ENCODE measurements at regions not wholly inside any gene's neighbourhood (a gene's known extent, or its start where the extent isn't known, plus 50 kb on each side); places are given as distances from the start of the nearest gene placed in this dataset.

GRCh38 chr12:34606749-34607519 is 584.6 kb downstream of the ALG10 start:
- no TSS peak for BruUV-seq (replicated peaks)
- RAD21 ChIA-PET (ENCODE audit: unreplicated experiment), result no interaction called here
- Histone ChIP-seq H3K27me3 (replicated peaks in 1 of 2; ENCODE audit: control insufficient read depth in 2 of 2, insufficient read depth in 2 of 2, low read length in 1 of 2) (no peaks in the 10 kb centered on the region), H3K4me2 (ENCODE audit: control insufficient read depth, insufficient read depth) (no peak overlapping the region), H3K4me1 (ENCODE audit: control insufficient read depth, insufficient read depth, low read length) (no peaks in the 10 kb centered on the region), H3K79me2 (ENCODE audit: control insufficient read depth, insufficient read depth, low read length) (no peaks in the 10 kb centered on the region), H3K9me3 (replicated peaks; ENCODE audit: control insufficient read depth, insufficient read depth, low read length) (no peaks in the 10 kb centered on the region; the same call in 2 of the 3 replicates), H3K36me3 (ENCODE audit: control insufficient read depth in 2 of 2, insufficient read depth in 2 of 2, low read length in 1 of 2) (no peaks in the 10 kb centered on the region), H3K27ac (ENCODE audit: control insufficient read depth, insufficient read depth) (no peak overlapping the region), H2AFZ (ENCODE audit: control insufficient read depth, low read depth, low read length) (no peak overlapping the region), H3K9ac (ENCODE audit: control insufficient read depth, insufficient read depth, low read length) (no peak overlapping the region), H3K4me3 (no peak overlapping the region), H4K20me1 (ENCODE audit: control insufficient read depth, insufficient read depth) (no peaks in the 10 kb centered on the region)
- DNase-seq (ENCODE audit: low read depth, low spot score) (no peak), FAIRE-seq (no peak), ATAC-seq (no peak)
- POLR2A ChIA-PET, result no interaction called here
- SMC1A ChIA-PET (ENCODE audit: uncharacterized antibody, unreplicated experiment), result no interaction called here
- intact Hi-C loops (cut with micrococcal nuclease; ENCODE audit: unreplicated experiment) (no loop called here), in situ Hi-C loops (cut with MboI) (loop anchor here (10.0 kb wide), 1 partner anchor 52 kb away; no protein-coding TSS in a partner anchor)
- TF ChIP-seq IRF5 (IDR thresholded peaks at IDR 0.05; ENCODE audit: borderline replicate concordance), result no peak
- no peak for TF ChIP-seq CEBPB (IDR thresholded peaks at IDR 0.05; ENCODE audit: borderline replicate concordance in 1 of 2, low read depth in 2 of 2, low read length in 2 of 2)
- TF ChIP-seq IRF4 (IDR thresholded peaks at IDR 0.05; ENCODE audit: low read depth, low read length), result no peak
- TF ChIP-seq JUNB (IDR thresholded peaks at IDR 0.05), result no peak
- TF ChIP-seq ESRRA (IDR thresholded peaks at IDR 0.05; ENCODE audit: low read length), result no peak
- no peak for TF ChIP-seq BCL11A (IDR thresholded peaks at IDR 0.05; ENCODE audit: low read depth, low read length)
- no peak for TF ChIP-seq HSF1 (IDR thresholded peaks at IDR 0.05; ENCODE audit: low read depth, low read length)
- TF ChIP-seq NR2C1 (IDR thresholded peaks at IDR 0.05), result no peak
- no peak for TF ChIP-seq CREB1 (IDR thresholded peaks at IDR 0.05; ENCODE audit: low read depth)
- TF ChIP-seq NFYB (IDR thresholded peaks at IDR 0.05; ENCODE audit: insufficient read depth, low read depth, low read length), result no peak
- CTCF ChIA-PET, result no interaction called here
- 27% methylated on average over 22 of the region's 24 CpGs for WGBS (ENCODE audit: insufficient coverage, insufficient replicate concordance, low lambda C conversion rate, missing lambda C conversion rate)

All from GM12878 (cell line).